ENCODE measurements at regions not wholly inside any gene's neighbourhood (a gene's known extent, or its start where the extent isn't known, plus 50 kb on each side); places are given as distances from the start of the nearest gene placed in this dataset.

GRCh38 chr13:59471106-59471505 lies 692.6 kb downstream of the DIAPH3 start:
- Histone ChIP-seq H3K4me3 (ENCODE audit: low read length) (no peak overlapping the region), H3K4me1 (ENCODE audit: insufficient read depth, low read length) (no peaks in the 10 kb centered on the region), H3K36me3 (ENCODE audit: insufficient read depth, low read length) (no peaks in the 10 kb centered on the region), H3K27me3 (ENCODE audit: control insufficient read depth in 1 of 2, insufficient read depth in 2 of 2, low read length in 2 of 2) (no peaks in the 10 kb centered on the region), H3K9me3 (ENCODE audit: control insufficient read depth in 1 of 2, insufficient read depth in 1 of 2, low read length in 2 of 2) (no peaks in the 10 kb centered on the region), H3K27ac (ENCODE audit: low read depth in 1 of 2, low read length in 2 of 2) (no peak overlapping the region)
- no peak overlapping the region for H3K27ac Mint-ChIP-seq
- DNase-seq, result no peak
- CTCF ChIA-PET, result no interaction called here
- no peak for TF ChIP-seq CTCF (IDR thresholded peaks at IDR 0.05)
- H3K36me3 Mint-ChIP-seq (ENCODE audit: low read depth), result no peaks in the 10 kb centered on the region
- peaks cover 4% of the 10 kb centered on the region for H3K9me3 Mint-ChIP-seq
- H3K4me3 Mint-ChIP-seq, result no peak overlapping the region
- no peaks in the 10 kb centered on the region for H3K4me1 Mint-ChIP-seq (ENCODE audit: low read depth)
- H3K27me3 Mint-ChIP-seq, result no peaks in the 10 kb centered on the region
- intact Hi-C loops (cut with DNase I, micrococcal nuclease), result no loop called here
- POLR2A ChIA-PET, result interaction anchor here (0.6 kb wide), 1 partner anchor 17 kb away, joined by 4 read pairs; no protein-coding TSS in a partner anchor
- ATAC-seq (ENCODE audit: poor library complexity), result no peak

GRCh38 chr13:59472134-59472533 lies 691.6 kb downstream of the DIAPH3 start:
- no peaks in the 10 kb centered on the region for H3K27me3 ChIP-seq (ENCODE audit: control insufficient read depth in 1 of 2, insufficient read depth in 2 of 2, low read length in 2 of 2)
- H3K36me3 ChIP-seq (ENCODE audit: insufficient read depth, low read length), result no peaks in the 10 kb centered on the region
- Mint-ChIP-seq H3K4me1 (ENCODE audit: low read depth) (no peaks in the 10 kb centered on the region), H3K9me3 (peaks cover 4% of the 10 kb centered on the region), H3K27ac (no peak overlapping the region), H3K27me3 (no peaks in the 10 kb centered on the region), H3K36me3 (ENCODE audit: low read depth) (no peaks in the 10 kb centered on the region), H3K4me3 (no peak overlapping the region)
- H3K4me1 ChIP-seq (ENCODE audit: insufficient read depth, low read length), result no peaks in the 10 kb centered on the region
- ChIA-PET CTCF (no interaction called here), POLR2A (no interaction called here)
- DNase-seq (no peak), ATAC-seq (ENCODE audit: poor library complexity) (no peak)
- no peaks in the 10 kb centered on the region for H3K9me3 ChIP-seq (ENCODE audit: control insufficient read depth in 1 of 2, insufficient read depth in 1 of 2, low read length in 2 of 2)
- no peak overlapping the region for H3K4me3 ChIP-seq (ENCODE audit: low read length)
- intact Hi-C loops (cut with DNase I, micrococcal nuclease), result no loop called here
- no peak for TF ChIP-seq CTCF (IDR thresholded peaks at IDR 0.05)
- H3K27ac ChIP-seq (ENCODE audit: low read depth in 1 of 2, low read length in 2 of 2), result no peak overlapping the region

- Mint-ChIP-seq H3K9me3 (no peaks in the 10 kb centered on the region), H3K4me1 (ENCODE audit: low read depth) (no peaks in the 10 kb centered on the region), H3K4me3 (no peak overlapping the region), H3K27me3 (no peaks in the 10 kb centered on the region), H3K36me3 (ENCODE audit: low read depth) (no peaks in the 10 kb centered on the region), H3K27ac (no peak overlapping the region)
- Histone ChIP-seq H3K27me3 (ENCODE audit: control insufficient read depth in 1 of 2, insufficient read depth in 2 of 2, low read length in 2 of 2) (no peaks in the 10 kb centered on the region), H3K4me1 (ENCODE audit: insufficient read depth, low read length) (no peaks in the 10 kb centered on the region), H3K27ac (ENCODE audit: low read depth in 1 of 2, low read length in 2 of 2) (no peak overlapping the region), H3K36me3 (ENCODE audit: insufficient read depth, low read length) (no peaks in the 10 kb centered on the region), H3K9me3 (ENCODE audit: control insufficient read depth in 1 of 2, insufficient read depth in 1 of 2, low read length in 2 of 2) (no peaks in the 10 kb centered on the region), H3K4me3 (ENCODE audit: low read length) (no peak overlapping the region)
- ATAC-seq (ENCODE audit: poor library complexity) (no peak), DNase-seq (no peak)
- TF ChIP-seq CTCF (IDR thresholded peaks at IDR 0.05), result no peak
- intact Hi-C loops (cut with DNase I, micrococcal nuclease), result no loop called here
- POLR2A ChIA-PET, result no interaction called here
- CTCF ChIA-PET, result no interaction called here
Measured at GRCh38 chr13:59474696-59475095, 689.0 kb downstream of the DIAPH3 start.

Data from CD4-positive, alpha-beta T cell (primary cell).